Esophagus muscularis mucosa (tissue), 4 donors: ENCODE measurements at regions not wholly inside any gene's neighbourhood (a gene's known extent, or its start where the extent isn't known, plus 50 kb on each side); places are given as distances from the start of the nearest gene placed in this dataset.

Source experiments
- DNase-seq: peaks from one replicate; pipeline ENCODE4 v3.0.0-alpha.2; 2017; ENCODE audit errors: extremely low spot score
- H3K27ac ChIP-seq, 4 donors: fragments of 200-600 bp; sonication (generic); replicated peaks in 1 of 4; 1 replicate in 3 of 4; 2 replicates in 1 of 4; pipeline ENCODE4 v1.5.1; 2016 to 2019; ENCODE audit warnings: mild to moderate bottlenecking in 1 of 4
- H3K27me3 ChIP-seq, 4 donors: fragments of 200-600 bp; sonication (generic); one replicate each; pipeline versions ENCODE4 v1.5.1 to v1.6.0; 2016 to 2019
- H3K36me3 ChIP-seq, 4 donors: fragments of 200-600 bp; sonication (generic); one replicate each; pipeline ENCODE4 v1.5.1; 2016 to 2019
- H3K4me1 ChIP-seq, 4 donors: fragments of 200-600 bp; sonication (generic); one replicate each; pipeline ENCODE4 v1.5.1; 2016 to 2019
- H3K4me3 ChIP-seq, 4 donors: fragments of 200-600 bp; sonication (generic); 1 replicate in 2 of 4; 2 replicates in 2 of 4; pipeline ENCODE4 v1.5.1; 2016 to 2019; ENCODE audit warnings: mild to moderate bottlenecking in 4 of 4, moderate library complexity in 1 of 4
- H3K9me3 ChIP-seq, 4 donors: fragments of 200-600 bp; sonication (generic); 1 replicate in 3 of 4; 2 replicates in 1 of 4; pipeline ENCODE4 v1.5.1; 2016 to 2019
- EP300 ChIP-seq: sonication (generic); formaldehyde crosslinking; IDR thresholded peaks from one replicate; pipeline ENCODE4 v1.6.1; 2017; ENCODE audit warnings: antibody characterized with exemption
- POLR2A ChIP-seq: fragments of 450-650 bp; IDR thresholded peaks from one replicate; pipeline ENCODE4 v1.6.1; 2017; ENCODE audit warnings: antibody characterized with exemption, moderate library complexity, mild to moderate bottlenecking, low read depth
- POLR2AphosphoS5 ChIP-seq, 2 donors: sonication (generic); formaldehyde crosslinking; IDR thresholded peaks; one replicate each; pipeline ENCODE4 v1.6.1; 2017; ENCODE audit warnings: antibody characterized with exemption in 2 of 2
- WGBS: methylation state at CpG from one replicate; pipeline ENCODE4 v1.1.5; 2018; 5-methylcytosine and 5-hydroxymethylcytosine counted together
- intact Hi-C: fragments of 100-400 bp; cut with DNase I; formaldehyde crosslinking; loops from one replicate; pipeline ENCODE4 v1.15.1; 2023
- TF ChIP-seq, protein P1 (sequence below), 3 experiments: fragments of 200-600 bp in 2 of 3; fragments of 450-650 bp in 1 of 3; sonication (generic) in 2 of 3; IDR thresholded peaks; one replicate each; pipeline ENCODE4 v1.5.1; 2017 to 2019; ENCODE audit warnings: antibody characterized with exemption in 3 of 3, mild to moderate bottlenecking in 2 of 3, moderate library complexity in 1 of 3

DNA sequence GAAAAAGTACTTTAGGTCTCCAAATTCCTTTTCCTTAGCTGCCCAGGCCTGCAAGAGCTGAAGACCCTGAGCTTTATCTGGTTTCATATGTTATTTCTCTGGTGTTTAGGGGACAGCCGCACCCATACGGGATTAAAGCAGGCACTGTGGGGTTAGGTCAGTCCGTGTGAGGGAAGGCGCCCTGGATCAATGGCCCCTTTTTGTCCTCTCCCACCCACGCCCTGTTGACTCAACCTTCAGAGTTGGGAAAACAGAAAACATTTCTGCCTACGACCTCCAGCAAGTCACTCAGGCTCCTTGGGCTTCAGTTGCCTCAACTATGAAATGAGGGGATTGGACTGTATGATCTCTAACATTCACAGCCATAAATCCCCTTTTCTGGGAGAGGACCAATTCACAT is 55.2 kb upstream of the BARX2 start:
- peaks cover 0 to 17% (median 0%) of the 10 kb centered on the region in 4 donors for H3K27me3 ChIP-seq
- intact Hi-C loops = no loop called here
- TF ChIP-seq, protein P1, sequence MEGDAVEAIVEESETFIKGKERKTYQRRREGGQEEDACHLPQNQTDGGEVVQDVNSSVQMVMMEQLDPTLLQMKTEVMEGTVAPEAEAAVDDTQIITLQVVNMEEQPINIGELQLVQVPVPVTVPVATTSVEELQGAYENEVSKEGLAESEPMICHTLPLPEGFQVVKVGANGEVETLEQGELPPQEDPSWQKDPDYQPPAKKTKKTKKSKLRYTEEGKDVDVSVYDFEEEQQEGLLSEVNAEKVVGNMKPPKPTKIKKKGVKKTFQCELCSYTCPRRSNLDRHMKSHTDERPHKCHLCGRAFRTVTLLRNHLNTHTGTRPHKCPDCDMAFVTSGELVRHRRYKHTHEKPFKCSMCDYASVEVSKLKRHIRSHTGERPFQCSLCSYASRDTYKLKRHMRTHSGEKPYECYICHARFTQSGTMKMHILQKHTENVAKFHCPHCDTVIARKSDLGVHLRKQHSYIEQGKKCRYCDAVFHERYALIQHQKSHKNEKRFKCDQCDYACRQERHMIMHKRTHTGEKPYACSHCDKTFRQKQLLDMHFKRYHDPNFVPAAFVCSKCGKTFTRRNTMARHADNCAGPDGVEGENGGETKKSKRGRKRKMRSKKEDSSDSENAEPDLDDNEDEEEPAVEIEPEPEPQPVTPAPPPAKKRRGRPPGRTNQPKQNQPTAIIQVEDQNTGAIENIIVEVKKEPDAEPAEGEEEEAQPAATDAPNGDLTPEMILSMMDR (IDR thresholded peaks at IDR 0.05) = no peak
- TF ChIP-seq POLR2AphosphoS5 (IDR thresholded peaks at IDR 0.05) (no peak), EP300 (no peak), POLR2A (no peak)
- no peak overlapping the region for H3K27ac ChIP-seq
- DNase-seq = no peak
- H3K4me3 ChIP-seq = no peak overlapping the region
- 82% methylated on average over 6 of the region's 6 CpGs for whole genome bisulfite sequencing
- H3K4me1 ChIP-seq = peaks cover 0 to 7% (median 0%) of the 10 kb centered on the region in 4 donors
- no peaks in the 10 kb centered on the region for H3K36me3 ChIP-seq
- no peaks in the 10 kb centered on the region for H3K9me3 ChIP-seq

DNA sequence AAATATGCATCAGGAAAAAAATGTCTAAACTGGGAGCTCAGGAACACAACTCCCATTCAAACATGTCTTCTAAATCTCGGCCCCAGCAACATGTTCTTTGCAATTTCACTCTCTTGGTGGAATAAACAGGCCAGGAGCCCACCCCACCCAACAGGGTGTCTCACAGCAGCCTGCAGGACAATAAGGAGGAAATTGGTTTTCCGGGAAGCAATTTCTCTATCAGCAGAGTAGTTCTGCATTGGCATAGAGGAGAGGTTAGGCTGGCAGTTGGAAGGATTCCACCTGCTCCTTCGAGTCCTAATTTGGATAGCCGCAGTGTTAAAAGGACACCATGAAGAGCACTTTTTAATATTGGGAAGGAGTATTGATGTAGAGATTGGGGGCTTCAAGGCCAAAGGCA is 55.9 kb upstream of the BARX2 start:
- TF ChIP-seq POLR2AphosphoS5 (IDR thresholded peaks at IDR 0.05) = no peak
- no peak for TF ChIP-seq POLR2A
- TF ChIP-seq EP300 = no peak
- TF ChIP-seq, protein P1 (IDR thresholded peaks at IDR 0.05) = no peak
- DNase-seq = no peak
- no peak overlapping the region for H3K4me3 ChIP-seq
- WGBS = 71% methylated on average over 4 of the region's 4 CpGs
- H3K27me3 ChIP-seq = peaks cover 0 to 14% (median 0%) of the 10 kb centered on the region in 4 donors
- H3K4me1 ChIP-seq = peaks cover 0 to 3% (median 0%) of the 10 kb centered on the region in 4 donors
- H3K36me3 ChIP-seq = no peaks in the 10 kb centered on the region
- H3K27ac ChIP-seq = no peak overlapping the region
- intact Hi-C loops = no loop called here
- H3K9me3 ChIP-seq = no peaks in the 10 kb centered on the region

- Histone ChIP-seq H3K27ac (no peak overlapping the region), H3K4me3 (no peak overlapping the region), H3K36me3 (no peaks in the 10 kb centered on the region), H3K9me3 (no peaks in the 10 kb centered on the region), H3K4me1 (peaks cover 0 to 3% (median 2%) of the 10 kb centered on the region in 4 donors), H3K27me3 (peaks cover 0 to 14% (median 0%) of the 10 kb centered on the region in 4 donors)
- WGBS = 82% methylated on average over 2 of the region's 2 CpGs
- intact Hi-C loops = no loop called here
- no peak for DNase-seq
- TF ChIP-seq POLR2AphosphoS5 (IDR thresholded peaks at IDR 0.05) (no peak), EP300 (no peak), POLR2A (no peak)
- TF ChIP-seq, protein P1 (IDR thresholded peaks at IDR 0.05) = no peak
These were observed 56.4 kb upstream of the BARX2 start for GRCh38 chr11:129319201-129319600.

DNA sequence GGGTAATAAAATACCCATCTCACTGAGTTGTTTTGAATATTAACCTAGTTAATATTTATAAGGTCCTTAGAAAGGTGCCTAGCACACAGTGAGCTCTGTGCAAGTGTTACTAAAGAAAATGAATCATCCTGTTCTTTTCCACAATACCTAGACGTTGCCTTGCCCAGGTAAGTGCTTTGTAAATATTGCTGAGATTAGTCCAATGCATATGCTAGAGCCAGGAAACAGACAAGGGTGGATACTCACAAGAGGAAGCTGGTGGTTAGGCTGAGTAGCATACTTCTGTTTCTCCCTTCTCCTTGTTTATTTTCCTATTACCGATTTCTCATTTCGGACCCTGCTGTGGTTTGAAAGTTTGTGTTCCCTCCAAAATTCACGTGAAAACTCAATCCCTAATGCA is 58.1 kb upstream of the BARX2 start:
- H3K4me3 ChIP-seq = no peak overlapping the region
- intact Hi-C loops = no loop called here
- DNase-seq = no peak
- peaks cover 0 to 14% (median 0%) of the 10 kb centered on the region in 4 donors for H3K27me3 ChIP-seq
- TF ChIP-seq, protein P1 (IDR thresholded peaks at IDR 0.05) = no peak
- TF ChIP-seq POLR2A (no peak), EP300 (no peak), POLR2AphosphoS5 (IDR thresholded peaks at IDR 0.05) (no peak)
- H3K36me3 ChIP-seq = no peaks in the 10 kb centered on the region
- H3K9me3 ChIP-seq = no peaks in the 10 kb centered on the region
- H3K27ac ChIP-seq = no peak overlapping the region
- whole genome bisulfite sequencing = 69% methylated on average over 4 of the region's 4 CpGs
- peaks cover 0 to 17% (median 12%) of the 10 kb centered on the region in 4 donors for H3K4me1 ChIP-seq

DNA sequence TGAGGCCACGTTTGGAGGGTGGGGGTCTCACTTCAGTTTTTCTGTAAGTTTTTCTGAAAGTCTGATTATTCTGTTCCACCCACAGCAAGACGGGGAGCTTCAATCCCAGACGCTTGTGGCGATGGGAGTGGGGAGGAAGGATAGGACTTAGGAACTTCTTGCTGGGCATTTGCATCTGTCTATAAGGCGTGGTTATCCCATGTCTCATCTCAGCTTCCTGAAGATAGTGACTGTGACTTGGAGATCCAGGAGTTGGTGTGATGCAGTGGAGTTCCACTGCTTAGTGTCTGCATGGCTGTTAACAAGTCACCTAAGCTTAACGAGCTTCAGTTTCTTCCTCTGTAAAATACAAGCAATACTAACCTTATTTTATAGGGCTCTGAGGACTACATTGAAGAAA is 58.9 kb upstream of the BARX2 start:
- Histone ChIP-seq H3K27me3 (peaks cover 0 to 14% (median 0%) of the 10 kb centered on the region in 4 donors), H3K4me3 (no peak overlapping the region), H3K27ac (no peak overlapping the region), H3K4me1 (peaks cover 0 to 17% (median 12%) of the 10 kb centered on the region in 4 donors), H3K36me3 (no peaks in the 10 kb centered on the region), H3K9me3 (no peaks in the 10 kb centered on the region)
- intact Hi-C loops = no loop called here
- no peak for DNase-seq
- TF ChIP-seq EP300 = no peak
- TF ChIP-seq POLR2AphosphoS5 (IDR thresholded peaks at IDR 0.05) = no peak
- TF ChIP-seq, protein P1 (IDR thresholded peaks at IDR 0.05) = no peak
- no peak for TF ChIP-seq POLR2A
- WGBS = 85% methylated on average over 6 of the region's 6 CpGs
